HEK293 (cell line): ENCODE measurements at regions not wholly inside any gene's neighbourhood (a gene's known extent, or its start where the extent isn't known, plus 50 kb on each side); places are given as distances from the start of the nearest gene placed in this dataset.
A peak's percentile ranks its signal among the peaks of the same experiment; 100 is the strongest.

Experiments
- CTCF ChIA-PET: fragments of 350-600 bp; formaldehyde crosslinking; extraction: SDS; loops from one replicate; lab custom pipeline; 2021; ENCODE audit warnings: antibody characterized with exemption; lab: Yijun Ruan, JAX
- POLR2A ChIA-PET: fragments of 300-600 bp; formaldehyde crosslinking; extraction: SDS; loops from one replicate; lab custom pipeline; 2020; ENCODE audit warnings: antibody characterized with exemption, inconsistent platforms; lab: Yijun Ruan, JAX
- H3K27ac ChIP-seq: fragments of 200-500 bp; sonication (Bioruptor generic); 2 replicates; pipeline ENCODE4 v1.5.1; 2014; ENCODE audit warnings: low read depth, low read length, control low read depth, inconsistent platforms; ENCODE audit errors: extremely low read depth
- H3K36me3 ChIP-seq, 2 experiments: fragments of 200-500 bp in 1 of 2; sonication (Bioruptor generic) in 1 of 2; 1 replicate in 1 of 2; 2 replicates in 1 of 2; pipeline ENCODE4 v1.5.1; 2014 to 2017; ENCODE audit warnings: inconsistent platforms in 2 of 2, low read length in 2 of 2; ENCODE audit not compliant: control insufficient read depth in 2 of 2, insufficient read depth in 1 of 2
- H3K4me1 ChIP-seq: fragments of 200-500 bp; sonication (Bioruptor generic); 2 replicates; pipeline ENCODE4 v1.5.1; 2014; ENCODE audit warnings: mild to moderate bottlenecking, low read length, inconsistent platforms; ENCODE audit not compliant: control insufficient read depth, insufficient read depth
- H3K4me3 ChIP-seq: 2 replicates; pipeline ENCODE4 v1.5.1; 2011; ENCODE audit warnings: low read depth, mild to moderate bottlenecking, control low read depth, low read length, moderate library complexity
- H3K9me3 ChIP-seq: fragments of 200-500 bp; sonication (Bioruptor generic); 2 replicates; pipeline ENCODE4 v1.5.1; 2014; ENCODE audit warnings: low read depth, low read length, inconsistent platforms; ENCODE audit not compliant: control insufficient read depth, insufficient read depth
- GLIS1 ChIP-seq: fragments of 450-650 bp; formaldehyde crosslinking; IDR thresholded peaks from 2 replicates; pipeline ENCODE4 v1.5.1; 2016; ENCODE audit warnings: missing biosample characterization, missing genetic modification characterization
- GLIS2 ChIP-seq: fragments of 450-650 bp; formaldehyde crosslinking; IDR thresholded peaks from 2 replicates; pipeline ENCODE4 v1.5.1; 2016; ENCODE audit warnings: missing biosample characterization, missing genetic modification characterization
- MZF1 ChIP-seq: fragments of 450-650 bp; formaldehyde crosslinking; IDR thresholded peaks from 2 replicates; pipeline ENCODE4 v1.5.1; 2017; ENCODE audit warnings: missing biosample characterization, missing genetic modification characterization, borderline replicate concordance
- PATZ1 ChIP-seq: fragments of 450-650 bp; formaldehyde crosslinking; IDR thresholded peaks from 2 replicates; pipeline ENCODE4 v1.5.1; 2016; ENCODE audit warnings: missing biosample characterization, missing genetic modification characterization
- PRDM6 ChIP-seq: fragments of 450-650 bp; formaldehyde crosslinking; IDR thresholded peaks from 2 replicates; pipeline ENCODE4 v1.5.1; 2017; ENCODE audit warnings: missing biosample characterization, missing genetic modification characterization
- ZBTB20 ChIP-seq: fragments of 450-650 bp; formaldehyde crosslinking; IDR thresholded peaks from 2 replicates; pipeline ENCODE4 v1.5.1; 2016; ENCODE audit warnings: missing biosample characterization, missing genetic modification characterization
- ZBTB44 ChIP-seq: fragments of 450-650 bp; IDR thresholded peaks from 2 replicates; pipeline ENCODE4 v1.5.1; 2018; ENCODE audit warnings: missing biosample characterization, mild to moderate bottlenecking, missing genetic modification characterization
- ZBTB48 ChIP-seq: fragments of 450-650 bp; formaldehyde crosslinking; IDR thresholded peaks from 2 replicates; pipeline ENCODE4 v1.5.1; 2016; ENCODE audit warnings: missing biosample characterization, missing genetic modification characterization
- ZBTB8A ChIP-seq: fragments of 450-650 bp; formaldehyde crosslinking; IDR thresholded peaks from 2 replicates; pipeline ENCODE4 v1.5.1; 2016; ENCODE audit warnings: missing biosample characterization, missing genetic modification characterization
- ZIC2 ChIP-seq: fragments of 450-650 bp; formaldehyde crosslinking; IDR thresholded peaks from 2 replicates; pipeline ENCODE4 v1.5.1; 2016; ENCODE audit warnings: missing biosample characterization, missing genetic modification characterization
- ZNF140 ChIP-seq: fragments of 450-650 bp; formaldehyde crosslinking; IDR thresholded peaks from 2 replicates; pipeline ENCODE4 v1.5.1; 2016; ENCODE audit warnings: missing biosample characterization, missing genetic modification characterization
- ZNF18 ChIP-seq: fragments of 450-650 bp; formaldehyde crosslinking; IDR thresholded peaks from 2 replicates; pipeline ENCODE4 v1.5.1; 2016; ENCODE audit warnings: missing biosample characterization, missing genetic modification characterization
- ZNF335 ChIP-seq: fragments of 450-650 bp; formaldehyde crosslinking; conservative IDR thresholded peaks from 2 replicates; pipeline ENCODE4 v1.5.1; 2016; ENCODE audit warnings: missing biosample characterization, missing genetic modification characterization
- ZNF398 ChIP-seq: fragments of 450-650 bp; formaldehyde crosslinking; IDR thresholded peaks from 2 replicates; pipeline ENCODE4 v1.5.1; 2017; ENCODE audit warnings: missing biosample characterization, missing genetic modification characterization
- ZNF433 ChIP-seq: fragments of 450-650 bp; formaldehyde crosslinking; IDR thresholded peaks from 2 replicates; pipeline ENCODE4 v1.5.1; 2016; ENCODE audit warnings: missing biosample characterization, missing genetic modification characterization, low read depth
- ZNF548 ChIP-seq: fragments of 450-650 bp; formaldehyde crosslinking; IDR thresholded peaks from 2 replicates; pipeline ENCODE4 v1.5.1; 2016; ENCODE audit warnings: missing biosample characterization, missing genetic modification characterization
- ZNF658 ChIP-seq: fragments of 450-650 bp; formaldehyde crosslinking; IDR thresholded peaks from 2 replicates; pipeline ENCODE4; 2016; ENCODE audit warnings: missing biosample characterization, missing genetic modification characterization
- ZNF670 ChIP-seq: fragments of 450-650 bp; formaldehyde crosslinking; IDR thresholded peaks from 2 replicates; pipeline ENCODE4 v1.5.1; 2016; ENCODE audit warnings: missing biosample characterization, missing genetic modification characterization, low read depth
- TF ChIP-seq, protein P1 (sequence below): fragments of 450-650 bp; formaldehyde crosslinking; IDR thresholded peaks from 2 replicates; pipeline ENCODE4 v1.5.1; 2016; ENCODE audit warnings: missing biosample characterization, missing genetic modification characterization

DNA sequence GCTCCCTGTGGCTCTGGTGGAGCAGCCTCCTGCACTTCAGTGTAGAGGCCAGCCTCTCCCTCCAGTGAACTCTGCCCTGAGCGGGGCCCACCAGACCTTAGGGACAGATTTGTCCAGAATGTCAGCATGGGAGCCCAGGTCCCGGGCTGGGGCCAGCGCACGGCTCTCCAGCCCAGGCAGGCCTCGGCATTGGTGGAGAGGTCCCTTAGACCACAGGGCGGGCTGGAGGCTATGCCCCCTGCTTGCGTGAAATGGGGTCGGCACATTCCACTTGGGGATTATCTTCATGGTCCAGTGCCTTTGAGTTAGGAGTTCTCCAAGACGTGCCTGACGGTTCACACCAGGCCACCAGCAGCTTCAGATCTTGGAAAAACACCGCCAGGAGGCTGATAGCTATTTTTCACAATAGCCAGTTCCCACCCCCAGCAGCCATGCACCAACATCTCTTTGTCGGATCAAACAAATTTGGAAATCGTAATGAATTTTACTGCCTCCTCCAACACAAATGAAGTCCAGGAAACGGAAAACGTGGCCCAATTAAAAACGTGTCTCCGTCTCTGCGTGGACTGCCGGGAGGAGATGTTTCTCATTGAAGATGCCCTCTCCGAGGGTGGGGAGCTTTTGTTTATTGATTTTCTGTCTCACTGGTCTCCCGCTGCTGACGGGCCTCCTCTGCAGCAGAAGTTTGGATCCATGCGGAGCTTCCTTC lies 110.0 kb upstream of the CIBAR2 start (continued):
- TF ChIP-seq ZNF18 (tag by site-specific recombination) (peak; percentile 100), ZBTB48 (peak; percentile 72; the same call in 1 of the 2 replicates), ZIC2 (peak; percentile 89), ZBTB8A (tag by site-specific recombination) (peak; percentile 21; the same call in 1 of the 2 replicates), ZNF548 (tag by site-specific recombination) (no peak), PATZ1 (tag by site-specific recombination) (peak; percentile 36; the same call in 1 of the 2 replicates), ZNF658 (tag by site-specific recombination) (no peak), ZNF140 (no peak), ZBTB44 (tag by site-specific recombination) (0 out of 2 replicates have a peak, but pooled peaks have one; percentile 16), ZNF670 (tag by site-specific recombination) (no peak), ZNF398 (tag by site-specific recombination) (0 out of 2 replicates have a peak, but pooled peaks have one; percentile 22), PRDM6 (tag by site-specific recombination) (peak; percentile 57; the same call in 1 of the 2 replicates), ZNF335 (tag by site-specific recombination) (peak; percentile 68), GLIS2 (tag by site-specific recombination) (peak; percentile 38; the same call in 1 of the 2 replicates)
- TF ChIP-seq, protein P1, sequence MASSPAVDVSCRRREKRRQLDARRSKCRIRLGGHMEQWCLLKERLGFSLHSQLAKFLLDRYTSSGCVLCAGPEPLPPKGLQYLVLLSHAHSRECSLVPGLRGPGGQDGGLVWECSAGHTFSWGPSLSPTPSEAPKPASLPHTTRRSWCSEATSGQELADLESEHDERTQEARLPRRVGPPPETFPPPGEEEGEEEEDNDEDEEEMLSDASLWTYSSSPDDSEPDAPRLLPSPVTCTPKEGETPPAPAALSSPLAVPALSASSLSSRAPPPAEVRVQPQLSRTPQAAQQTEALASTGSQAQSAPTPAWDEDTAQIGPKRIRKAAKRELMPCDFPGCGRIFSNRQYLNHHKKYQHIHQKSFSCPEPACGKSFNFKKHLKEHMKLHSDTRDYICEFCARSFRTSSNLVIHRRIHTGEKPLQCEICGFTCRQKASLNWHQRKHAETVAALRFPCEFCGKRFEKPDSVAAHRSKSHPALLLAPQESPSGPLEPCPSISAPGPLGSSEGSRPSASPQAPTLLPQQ (tag by site-specific recombination): peak; percentile 97
- TF ChIP-seq, all 188 proteins: peak for 22

DNA sequence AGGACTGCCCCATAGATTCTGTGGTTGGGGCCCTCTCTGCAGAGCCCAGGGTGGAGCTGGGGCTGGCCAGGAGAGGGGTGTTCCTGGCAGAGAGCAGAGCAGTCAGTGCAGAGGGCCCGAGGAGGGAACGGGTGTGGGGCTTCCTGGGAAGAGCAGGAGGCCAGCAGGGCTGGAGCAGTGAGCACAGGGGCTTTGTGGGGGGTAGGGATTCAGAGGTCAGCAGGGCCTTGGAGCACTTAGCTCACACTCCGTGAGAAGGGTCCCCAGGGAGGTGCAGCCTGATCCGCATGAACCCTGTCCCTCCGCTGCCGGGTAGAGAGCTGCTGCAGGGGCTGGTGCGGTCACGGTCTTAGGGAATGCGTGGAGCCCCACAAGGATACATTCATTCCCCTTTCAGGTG lies 113.0 kb upstream of the CIBAR2 start:
- ChIA-PET POLR2A (no interaction called here), CTCF (interaction anchor here (0.6 to 1.6 kb wide), 4 partner anchors 27 to 110 kb away, joined by 3 to 6 read pairs (median 4); no protein-coding TSS in a partner anchor)
- peaks cover 17% of the 10 kb centered on the region for H3K4me1 ChIP-seq
- no peak overlapping the region for H3K27ac ChIP-seq
- no peak for TF ChIP-seq ZNF433 (tag by site-specific recombination)
- TF ChIP-seq ZBTB20: peak; percentile 42; the same call in 1 of the 2 replicates
- peak; percentile 53 for TF ChIP-seq ZIC2
- peak; percentile 61 for TF ChIP-seq GLIS1
- no peak for TF ChIP-seq MZF1 (tag by site-specific recombination)
- H3K4me3 ChIP-seq: no peak overlapping the region
- no peaks in the 10 kb centered on the region for H3K36me3 ChIP-seq
- H3K9me3 ChIP-seq: no peaks in the 10 kb centered on the region
